Right hindlimb (tissue), 1 donor: ENCODE measurements at regions not wholly inside any gene's neighbourhood (a gene's known extent, or its start where the extent isn't known, plus 50 kb on each side); places are given as distances from the start of the nearest gene placed in this dataset.
"Not testable (repeated sequence)": the region's sequence is repeated elsewhere in the genome, so short reads cannot be mapped to it uniquely, and the experiment has no call there.

Source experiments
- DNase-seq: peaks from one replicate; pipeline ENCODE4 v3.0.0-alpha.2; 2018

- DNase-seq: no peak
These were observed 73.2 kb upstream of the PRR5 start for GRCh38 chr22:44628835-44629234.

DNA sequence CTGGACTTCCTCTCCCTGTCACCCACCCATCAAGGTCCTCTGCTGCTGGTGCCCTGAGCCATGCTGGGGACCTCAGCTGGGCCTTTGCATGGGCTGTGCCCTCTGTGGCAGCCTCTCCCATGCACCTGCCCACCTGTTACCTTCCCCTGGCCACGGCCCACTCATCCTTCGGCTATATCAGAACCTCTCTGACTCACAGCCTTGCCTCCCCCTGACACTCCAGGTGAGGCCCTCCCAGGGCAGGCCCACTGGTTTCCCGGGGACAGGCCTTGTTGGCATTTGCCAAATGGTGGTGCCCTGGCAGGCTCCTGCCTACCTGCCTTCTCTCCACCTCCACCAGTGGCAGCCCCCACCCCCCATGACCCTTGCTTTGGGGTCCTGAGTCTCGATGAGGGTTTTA, 73.7 kb upstream of the PRR5 start:
- no peak for DNase-seq

DNA sequence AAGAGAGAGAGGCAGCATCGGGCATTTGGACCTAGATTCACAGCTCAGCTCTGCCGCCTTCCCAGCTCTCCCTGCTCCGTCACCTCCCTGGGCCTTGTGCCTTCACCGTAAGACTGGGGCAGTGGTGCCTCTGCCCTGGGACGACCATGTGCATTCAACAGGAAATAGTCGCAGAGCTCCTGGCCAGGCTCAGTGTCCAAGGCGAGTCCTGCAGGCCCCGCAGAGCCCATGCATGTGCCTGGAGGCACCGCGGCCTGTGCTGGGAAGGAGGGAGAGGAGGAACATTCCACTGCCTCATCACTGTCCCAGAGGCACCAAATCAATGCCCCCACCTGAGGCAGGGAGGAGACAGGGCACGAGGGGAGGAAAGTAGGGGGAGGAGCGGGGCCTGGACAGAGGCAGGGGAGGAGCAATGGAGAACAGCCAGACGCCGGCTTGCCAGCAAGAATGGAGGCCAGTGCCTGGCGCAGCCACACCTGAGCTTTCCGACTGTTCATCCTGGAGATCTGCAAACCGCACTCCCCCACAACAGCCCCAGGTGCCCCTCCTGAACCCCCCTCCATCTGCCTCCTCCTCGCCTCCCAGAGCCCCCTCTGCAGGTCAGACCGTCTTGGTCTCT, 74.4 kb upstream of the PRR5 start:
- no peak for DNase-seq

DNA sequence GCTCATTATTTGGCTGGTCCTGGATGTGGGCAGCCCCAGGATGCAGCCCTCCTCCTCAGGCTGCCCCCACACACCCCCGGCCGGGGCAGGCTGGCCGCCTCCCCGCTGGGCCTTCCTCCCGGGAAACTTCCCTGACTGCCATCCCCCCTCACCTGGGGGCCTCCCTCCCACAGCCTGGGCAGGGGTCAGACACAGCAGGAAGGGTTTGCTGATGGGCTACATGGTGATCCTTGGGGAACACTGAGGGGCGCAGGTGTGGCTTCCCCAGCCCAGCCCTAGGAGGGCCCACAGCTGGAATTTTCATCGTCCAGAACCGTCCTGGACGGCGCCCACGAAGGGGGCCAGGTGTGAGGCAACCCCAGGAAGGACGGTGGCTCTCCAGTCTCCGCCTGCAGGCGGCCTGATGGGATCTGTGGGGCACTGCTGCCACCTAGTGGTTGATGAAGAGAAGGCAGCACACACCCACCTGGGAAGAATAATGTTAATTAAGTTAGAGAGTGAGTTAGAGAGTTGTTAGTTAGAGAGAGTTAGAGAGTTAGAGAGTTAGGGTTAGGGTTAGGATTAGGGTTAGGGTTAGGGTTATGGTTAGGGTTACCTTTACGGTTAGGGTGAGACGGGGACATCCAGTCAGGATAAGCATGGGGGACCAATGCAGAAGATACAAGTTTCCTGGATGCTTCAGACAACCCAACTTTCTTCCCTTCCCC, 75.9 kb upstream of the PRR5 start:
- DNase-seq: peak; percentile 85

- DNase-seq: no peak
These were observed 76.6 kb upstream of the PRR5 start for GRCh38 chr22:44625421-44625760.

- no peak for DNase-seq
These were observed 77.1 kb upstream of the PRR5 start for GRCh38 chr22:44624689-44625420.

DNA sequence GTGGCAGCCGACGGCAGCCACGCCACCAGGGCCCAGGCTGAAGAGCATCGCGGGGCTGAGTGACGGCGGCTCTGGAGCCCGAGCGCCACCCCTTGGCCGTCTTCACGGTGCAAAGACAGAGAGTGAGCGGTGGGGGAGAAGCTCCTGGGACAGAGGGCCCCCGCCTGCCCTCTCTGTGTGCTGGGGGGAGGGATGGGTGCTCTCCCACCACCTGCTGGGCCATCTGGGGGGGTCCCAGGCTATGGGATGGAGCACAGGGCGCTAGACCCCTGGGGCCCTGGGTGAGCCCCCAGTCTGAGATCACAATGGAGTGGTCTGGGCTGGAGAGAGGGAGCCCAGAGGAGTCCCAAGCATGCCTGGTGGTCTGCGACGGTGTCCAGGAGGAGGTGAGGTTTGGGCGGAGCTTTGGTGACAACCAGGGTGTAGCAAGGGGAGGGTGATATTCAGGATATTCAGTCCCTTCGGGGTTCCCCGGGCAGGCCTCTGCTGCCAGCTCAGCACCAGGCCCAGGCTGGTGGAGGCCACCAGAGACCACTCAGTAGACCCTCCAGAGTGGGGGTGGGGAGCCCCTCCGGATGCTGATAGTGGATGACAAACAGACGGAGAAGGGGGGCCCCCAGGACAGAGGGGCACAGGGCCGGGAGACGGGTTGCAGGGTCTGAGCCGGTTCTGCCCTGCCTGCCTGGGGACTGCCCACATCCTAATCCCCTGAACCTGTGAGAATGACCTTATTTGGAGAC, 78.1 kb upstream of the PRR5 start:
- no peak for DNase-seq

DNA sequence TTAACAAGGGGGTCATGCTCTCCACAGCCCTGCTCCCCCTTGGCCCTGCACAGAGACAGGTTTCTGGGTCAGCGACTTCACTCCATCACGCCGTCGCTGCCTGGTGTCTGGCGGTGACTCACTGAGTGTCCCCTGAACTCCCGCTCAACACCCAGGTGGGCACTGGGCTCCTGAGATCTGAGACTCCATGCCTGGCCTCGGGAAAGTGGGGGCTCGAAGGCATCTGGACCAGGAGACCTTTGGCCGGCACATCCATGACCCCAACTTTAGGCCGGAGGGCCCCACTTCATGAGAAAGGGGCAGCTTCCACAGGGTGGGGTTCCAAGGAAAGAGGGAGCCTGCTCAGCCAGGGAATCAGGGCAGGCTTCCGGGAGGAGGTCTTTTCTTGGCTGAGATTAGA, 79.3 kb upstream of the PRR5 start:
- DNase-seq: no peak

DNA sequence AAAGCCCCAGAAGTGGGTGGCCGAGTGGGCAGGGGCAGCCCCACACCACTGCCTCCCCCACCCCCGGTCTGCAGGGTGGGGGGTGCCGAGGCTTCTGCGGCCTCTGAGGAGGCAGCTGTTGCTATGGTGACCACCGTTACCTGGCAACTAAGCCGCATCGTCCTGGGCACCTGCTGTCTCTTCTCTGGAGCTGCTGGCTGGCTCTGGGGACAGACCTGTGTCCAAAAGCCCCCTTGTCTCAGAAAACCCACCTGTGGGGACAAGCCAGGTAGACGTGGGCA, 79.9 kb upstream of the PRR5 start:
- DNase-seq: no peak

DNA sequence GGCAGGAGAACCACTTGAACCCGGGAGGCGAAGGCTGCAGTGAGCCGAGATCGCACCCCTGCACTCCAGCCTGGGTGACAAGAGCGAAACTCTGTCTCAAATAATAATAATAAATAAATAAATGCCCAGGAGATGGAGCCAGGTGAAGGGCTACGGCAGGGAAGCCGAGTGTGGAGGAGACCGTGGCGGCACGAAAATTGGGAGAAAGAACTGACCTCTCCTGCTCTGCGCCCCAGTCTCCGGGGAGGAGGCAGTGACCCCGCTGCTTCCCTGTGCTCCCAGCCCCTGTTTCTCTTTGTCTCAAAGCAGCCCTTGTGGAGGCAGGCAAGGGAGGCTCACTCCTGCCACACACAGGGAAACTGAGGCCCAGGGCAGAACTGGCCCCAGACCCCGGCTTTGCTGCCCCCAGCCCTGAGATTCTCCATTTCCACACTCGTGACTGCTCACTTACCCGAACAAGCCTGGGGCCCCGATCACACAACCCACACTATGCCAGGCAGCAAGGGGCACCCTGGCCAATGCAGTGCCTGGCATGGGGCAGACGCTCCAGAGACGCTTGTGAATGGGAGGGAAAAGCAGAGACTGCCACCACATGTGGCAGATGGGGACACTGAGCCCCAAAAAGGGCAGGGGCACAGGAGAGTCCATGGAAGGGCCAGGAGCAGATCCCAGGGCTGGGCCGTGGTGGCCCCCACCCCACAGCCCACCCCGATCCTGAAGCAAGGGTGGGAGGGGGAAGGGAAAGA, 80.4 kb upstream of the PRR5 start:
- DNase-seq: no peak

GRCh38 chr22:44620841-44621257, 81.2 kb upstream of the PRR5 start:
- DNase-seq: no peak

- DNase-seq: peak; percentile 90
These were observed 81.7 kb upstream of the PRR5 start for GRCh38 chr22:44620129-44620840.

- not testable (repeated sequence) for DNase-seq
These were observed 82.4 kb upstream of the PRR5 start for GRCh38 chr22:44619560-44620128.

GRCh38 chr22:44618910-44619309, 83.1 kb upstream of the PRR5 start:
- not testable (repeated sequence) for DNase-seq

DNA sequence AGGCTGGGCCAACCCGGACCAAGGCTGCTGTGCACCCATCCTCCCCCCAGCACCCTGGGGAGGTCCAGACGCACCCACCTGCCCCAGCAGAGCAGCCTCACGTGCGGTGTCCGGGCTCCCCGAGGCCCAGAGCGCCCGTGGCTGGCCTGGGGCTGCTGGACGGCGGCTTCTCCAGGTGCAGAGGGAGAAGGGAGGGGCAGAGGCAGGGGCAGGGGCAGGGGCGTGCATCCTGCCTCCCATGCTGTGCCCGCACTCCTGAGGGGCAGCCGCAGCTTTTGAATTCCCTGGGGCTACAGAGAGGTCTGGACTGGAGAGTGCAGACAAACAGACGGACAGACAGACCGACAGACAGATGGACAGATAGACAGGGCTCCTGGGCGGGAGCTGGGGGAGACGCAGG, 83.6 kb upstream of the PRR5 start:
- no peak for DNase-seq

GRCh38 chr22:44617828-44618227, 84.2 kb upstream of the PRR5 start:
- DNase-seq: no peak

GRCh38 chr22:44616882-44617655, 84.9 kb upstream of the PRR5 start:
- DNase-seq: peak; percentile 30

DNA sequence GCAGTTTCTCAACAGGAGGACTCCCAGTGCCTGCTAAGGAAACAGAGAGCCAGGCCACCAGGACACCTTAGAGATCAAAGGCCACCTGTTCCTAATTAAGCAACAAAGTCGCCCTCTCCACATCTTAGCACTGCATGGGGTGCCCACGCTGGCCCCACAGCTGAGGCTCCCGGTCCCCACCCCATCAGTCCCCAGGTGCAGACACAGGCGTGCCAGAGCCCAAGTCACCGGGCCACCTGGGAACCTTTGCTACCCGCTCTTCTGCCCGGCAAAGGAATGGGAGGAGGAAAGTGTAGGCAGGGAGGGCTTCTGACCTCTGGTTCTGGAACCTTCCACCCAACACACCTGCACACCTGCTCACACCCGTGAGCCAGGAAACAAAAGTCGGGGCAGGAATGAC, 85.5 kb upstream of the PRR5 start:
- DNase-seq: no peak

DNA sequence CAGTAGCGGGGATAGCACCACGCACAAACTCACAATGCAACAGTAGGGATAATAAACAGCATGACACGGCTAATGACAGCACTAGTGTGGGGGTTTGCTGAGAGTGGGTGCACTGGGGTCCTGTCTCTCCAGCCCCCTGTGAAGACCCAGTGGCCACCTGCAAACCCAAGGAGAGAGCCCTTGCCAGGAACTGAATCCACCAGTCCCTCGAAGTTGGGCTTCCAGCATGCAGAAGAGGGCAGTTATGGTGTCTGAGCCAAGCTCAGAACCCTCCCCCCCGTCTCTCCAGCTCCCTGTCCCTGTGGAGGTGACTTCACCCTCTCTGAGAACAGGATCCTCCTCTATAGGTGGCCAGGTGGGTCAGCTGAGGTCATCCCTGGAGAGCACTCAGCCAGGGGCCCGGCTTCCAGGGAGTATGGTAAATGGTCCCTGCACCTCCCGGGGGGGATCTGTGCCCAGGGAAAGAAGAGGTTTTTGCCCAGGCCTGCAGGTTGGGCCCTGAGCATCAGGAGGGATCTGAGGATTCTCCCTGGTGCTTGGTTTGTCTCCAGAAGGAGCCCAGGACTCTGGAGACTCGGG, 86.3 kb upstream of the PRR5 start:
- no peak for DNase-seq

- no peak for DNase-seq
These were observed 86.9 kb upstream of the PRR5 start for GRCh38 chr22:44615146-44615545.

DNA sequence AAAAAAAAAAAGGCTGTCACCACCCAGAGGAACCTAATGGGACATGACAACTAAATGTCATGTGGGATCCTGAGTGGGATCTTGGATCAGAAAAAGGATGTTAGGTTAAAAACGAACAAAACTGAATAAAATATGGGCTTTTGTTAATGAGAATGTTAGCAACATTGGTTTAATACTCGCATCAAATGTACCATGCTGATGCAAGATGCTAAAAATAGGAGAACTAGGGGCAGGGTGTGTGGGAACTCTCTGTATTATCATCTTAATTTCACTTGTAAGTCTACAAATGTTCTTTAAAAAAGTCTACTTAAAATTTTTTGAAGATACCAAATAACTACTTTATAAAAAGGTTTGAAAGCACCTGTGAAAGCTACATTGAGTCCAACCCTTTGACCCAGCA, 88.8 kb upstream of the PRR5 start:
- no peak for DNase-seq
